Astrocyte (in vitro differentiated cells and primary cell): ENCODE measurements at regions not wholly inside any gene's neighbourhood (a gene's known extent, or its start where the extent isn't known, plus 50 kb on each side); places are given as distances from the start of the nearest gene placed in this dataset.

Source experiments
- DNase-seq: peaks from one replicate; pipeline ENCODE4 v3.0.0-alpha.2; 2010; ENCODE audit warnings: low read depth
- FAIRE-seq: peaks from 2 replicates; lab custom pipeline; 2011; peaks lifted over from hg19 to GRCh38; lab: Jason Lieb, UNC
- H2AFZ ChIP-seq: 2 replicates; pipeline ENCODE4 v1.6.0; 2012; ENCODE audit warnings: low read depth, low read length, inconsistent platforms
- H3K27ac ChIP-seq: 2 replicates; pipeline ENCODE4 v1.5.1; 2011; ENCODE audit warnings: low read depth, low read length, inconsistent platforms
- H3K27me3 ChIP-seq: 2 replicates; pipeline ENCODE4 v1.6.0; 2011; ENCODE audit warnings: low read length, inconsistent platforms; ENCODE audit not compliant: insufficient read depth
- H3K36me3 ChIP-seq: 2 replicates; pipeline ENCODE4 v1.5.1; 2011; ENCODE audit warnings: low read length, inconsistent platforms; ENCODE audit not compliant: insufficient read depth
- H3K4me1 ChIP-seq: 2 replicates; pipeline ENCODE4 v1.5.1; 2011; ENCODE audit warnings: low read length, inconsistent platforms; ENCODE audit not compliant: insufficient read depth
- H3K4me2 ChIP-seq: 2 replicates; pipeline ENCODE4 v1.6.0; 2012; ENCODE audit warnings: low read length, inconsistent platforms
- H3K4me3 ChIP-seq: 2 replicates; pipeline ENCODE4 v1.5.1; 2011; ENCODE audit warnings: low read depth, mild to moderate bottlenecking, low read length, inconsistent platforms; ENCODE audit not compliant: insufficient read depth
- H3K79me2 ChIP-seq: 2 replicates; pipeline ENCODE4 v1.6.0; 2012; ENCODE audit warnings: mild to moderate bottlenecking, low read length, inconsistent platforms; ENCODE audit not compliant: insufficient read depth
- H3K9ac ChIP-seq: 2 replicates; pipeline ENCODE4 v1.6.0; 2012; ENCODE audit warnings: mild to moderate bottlenecking, low read length, inconsistent platforms
- H3K9me3 ChIP-seq: 2 replicates; pipeline ENCODE4 v1.5.1; 2012; ENCODE audit warnings: low read depth, mild to moderate bottlenecking, low read length, inconsistent platforms; ENCODE audit not compliant: insufficient read depth
- H4K20me1 ChIP-seq: 2 replicates; pipeline ENCODE4 v1.6.0; 2012; ENCODE audit warnings: low read length, inconsistent platforms; ENCODE audit not compliant: insufficient read depth
- H3K27ac Mint-ChIP-seq: one replicate; pipeline ENCODE4 v1.8.0; 2021; ENCODE audit warnings: mild to moderate bottlenecking, mixed read lengths; ENCODE audit not compliant: unreplicated experiment
- H3K27me3 Mint-ChIP-seq: one replicate; pipeline ENCODE4 v1.8.0; 2021; ENCODE audit warnings: low read depth, mixed read lengths; ENCODE audit not compliant: unreplicated experiment
- H3K36me3 Mint-ChIP-seq: one replicate; pipeline ENCODE4 v1.8.0; 2021; ENCODE audit warnings: low read depth, mixed read lengths; ENCODE audit not compliant: unreplicated experiment
- H3K4me1 Mint-ChIP-seq: one replicate; pipeline ENCODE4 v1.8.0; 2021; ENCODE audit warnings: low read depth, mixed read lengths; ENCODE audit not compliant: unreplicated experiment
- H3K4me3 Mint-ChIP-seq: one replicate; pipeline ENCODE4 v1.8.0; 2021; ENCODE audit warnings: mild to moderate bottlenecking, moderate library complexity, mixed read lengths; ENCODE audit not compliant: unreplicated experiment
- H3K9me3 Mint-ChIP-seq: one replicate; pipeline ENCODE4 v1.8.0; 2021; ENCODE audit warnings: mild to moderate bottlenecking, mixed read lengths; ENCODE audit not compliant: unreplicated experiment
- CTCF ChIP-seq: IDR thresholded peaks from 2 replicates; pipeline ENCODE4 v1.5.1; 2011; ENCODE audit warnings: low read depth, mild to moderate bottlenecking, inconsistent platforms, low read length, moderate library complexity; ENCODE audit not compliant: insufficient read depth
- EZH2 ChIP-seq: IDR thresholded peaks from 2 replicates; pipeline ENCODE4 v1.6.1; 2012; ENCODE audit warnings: mild to moderate bottlenecking, low read length, inconsistent platforms; ENCODE audit not compliant: insufficient read depth

GRCh38 chr5:61667525-61668218 lies 335.6 kb downstream of the ZSWIM6 start:
- Histone ChIP-seq H2AFZ (no peak overlapping the region), H3K27me3 (peaks cover 9% of the 10 kb centered on the region), H3K79me2 (no peaks in the 10 kb centered on the region), H3K4me1 (no peaks in the 10 kb centered on the region), H3K9me3 (no peaks in the 10 kb centered on the region), H3K27ac (no peak overlapping the region), H3K4me2 (no peak overlapping the region), H3K4me3 (no peak overlapping the region), H3K9ac (no peak overlapping the region), H4K20me1 (no peaks in the 10 kb centered on the region), H3K36me3 (no peaks in the 10 kb centered on the region)
- Mint-ChIP-seq H3K27ac (no peak overlapping the region), H3K36me3 (no peaks in the 10 kb centered on the region), H3K9me3 (peaks cover 2% of the 10 kb centered on the region), H3K4me3 (no peak overlapping the region), H3K4me1 (peaks cover 7% of the 10 kb centered on the region), H3K27me3 (peaks cover 25% of the 10 kb centered on the region)
- DNase-seq (no peak), FAIRE-seq (no peak)
- TF ChIP-seq CTCF (no peak), EZH2 (no peak)

- Histone ChIP-seq H3K4me1 (peaks cover 4% of the 10 kb centered on the region), H3K9ac (no peak overlapping the region), H3K36me3 (no peaks in the 10 kb centered on the region), H3K9me3 (no peaks in the 10 kb centered on the region), H4K20me1 (no peaks in the 10 kb centered on the region), H3K79me2 (no peaks in the 10 kb centered on the region), H3K4me3 (no peak overlapping the region), H3K27ac (no peak overlapping the region), H2AFZ (no peak overlapping the region), H3K4me2 (no peak overlapping the region), H3K27me3 (peaks cover 4% of the 10 kb centered on the region)
- Mint-ChIP-seq H3K9me3 (peaks cover 2% of the 10 kb centered on the region), H3K4me3 (no peak overlapping the region), H3K36me3 (no peaks in the 10 kb centered on the region), H3K27ac (no peak overlapping the region), H3K27me3 (peaks cover 14% of the 10 kb centered on the region), H3K4me1 (peaks cover 12% of the 10 kb centered on the region)
- TF ChIP-seq EZH2: no peak
- TF ChIP-seq CTCF: no peak
- FAIRE-seq (no peak), DNase-seq (peak; percentile 36)
Measured at GRCh38 chr5:61669531-61669930, 337.5 kb downstream of the ZSWIM6 start.

GRCh38 chr5:61670941-61671340 lies 338.9 kb downstream of the ZSWIM6 start:
- H4K20me1 ChIP-seq: no peaks in the 10 kb centered on the region
- Mint-ChIP-seq H3K36me3 (no peaks in the 10 kb centered on the region), H3K4me3 (no peak overlapping the region), H3K4me1 (peaks cover 12% of the 10 kb centered on the region), H3K9me3 (peaks cover 2% of the 10 kb centered on the region), H3K27ac (no peak overlapping the region), H3K27me3 (peaks cover 14% of the 10 kb centered on the region)
- H3K9ac ChIP-seq: no peak overlapping the region
- peaks cover 6% of the 10 kb centered on the region for H3K27me3 ChIP-seq
- no peak overlapping the region for H2AFZ ChIP-seq
- no peaks in the 10 kb centered on the region for H3K79me2 ChIP-seq
- DNase-seq (no peak), FAIRE-seq (no peak)
- H3K36me3 ChIP-seq: no peaks in the 10 kb centered on the region
- H3K4me2 ChIP-seq: no peak overlapping the region
- peaks cover 4% of the 10 kb centered on the region for H3K4me1 ChIP-seq
- H3K27ac ChIP-seq: no peak overlapping the region
- H3K9me3 ChIP-seq: no peaks in the 10 kb centered on the region
- no peak overlapping the region for H3K4me3 ChIP-seq
- TF ChIP-seq EZH2 (no peak), CTCF (no peak)
